ENCODE measurements at regions not wholly inside any gene's neighbourhood (a gene's known extent, or its start where the extent isn't known, plus 50 kb on each side); places are given as distances from the start of the nearest gene placed in this dataset.
A peak's percentile ranks its signal among the peaks of the same experiment; 100 is the strongest.

DNA sequence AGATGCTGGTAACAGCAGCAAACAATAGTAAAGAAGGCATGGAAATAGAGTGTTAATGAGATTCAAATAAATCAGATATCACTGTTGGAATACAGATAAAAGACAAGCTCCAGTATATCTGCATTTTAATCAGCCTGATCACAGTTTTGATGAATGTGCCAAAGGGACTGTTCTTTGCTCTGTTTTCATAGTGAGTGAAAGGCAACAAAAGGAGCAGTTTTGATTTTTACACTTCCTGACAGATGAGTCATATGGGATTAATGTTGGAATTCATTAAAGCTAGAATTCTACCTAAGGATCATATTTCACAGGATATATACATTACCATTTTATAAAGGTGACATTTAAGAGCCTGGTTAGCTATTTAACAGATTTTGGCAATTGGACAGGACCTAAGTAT is 743.3 kb upstream of the PTPRD start:
- no peak for TF ChIP-seq CTCF (IDR thresholded peaks at IDR 0.05)
- H3K27ac Mint-ChIP-seq, result no peak overlapping the region
- no peaks in the 10 kb centered on the region for H3K36me3 Mint-ChIP-seq (ENCODE audit: low read depth)
- H3K4me3 Mint-ChIP-seq, result no peak overlapping the region
- no peak for DNase-seq
- H3K4me1 Mint-ChIP-seq, result no peaks in the 10 kb centered on the region
- H3K27me3 Mint-ChIP-seq (ENCODE audit: low read depth, poor library complexity), result no peaks in the 10 kb centered on the region
- no peaks in the 10 kb centered on the region for H3K9me3 Mint-ChIP-seq

DNA sequence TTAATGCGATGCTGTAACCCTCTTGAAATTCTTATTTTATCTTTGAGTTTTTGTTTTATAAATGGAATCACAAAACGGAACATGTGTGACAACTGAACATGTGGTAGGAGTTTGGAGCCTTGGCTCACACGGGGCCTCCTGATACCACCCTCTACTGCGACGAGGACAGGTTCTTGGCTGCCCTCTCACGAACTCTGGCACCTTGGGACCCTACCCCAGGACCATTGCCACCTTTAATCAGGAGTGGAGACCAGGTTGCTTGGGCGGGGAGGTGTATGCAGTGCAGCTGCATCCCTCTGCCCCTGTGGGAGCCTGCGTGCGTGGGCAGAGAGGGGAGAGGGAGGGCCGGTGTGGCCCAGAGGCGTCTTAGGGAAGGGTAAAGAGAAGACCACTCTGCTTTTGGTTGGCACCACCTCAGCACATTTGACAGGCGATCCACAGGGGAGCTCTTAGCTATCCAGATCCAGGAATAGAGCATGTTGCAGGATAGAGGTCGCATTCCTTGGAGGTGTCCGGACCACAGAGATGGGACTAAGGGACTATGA is 753.9 kb upstream of the PTPRD start:
- Mint-ChIP-seq H3K4me1 (no peaks in the 10 kb centered on the region), H3K9me3 (no peaks in the 10 kb centered on the region), H3K27ac (no peak overlapping the region), H3K36me3 (ENCODE audit: low read depth) (no peaks in the 10 kb centered on the region), H3K4me3 (no peak overlapping the region), H3K27me3 (ENCODE audit: low read depth, poor library complexity) (no peaks in the 10 kb centered on the region)
- DNase-seq, result no peak
- no peak for TF ChIP-seq CTCF (IDR thresholded peaks at IDR 0.05)

- no peaks in the 10 kb centered on the region for H3K9me3 Mint-ChIP-seq
- H3K4me3 Mint-ChIP-seq, result no peak overlapping the region
- H3K36me3 Mint-ChIP-seq (ENCODE audit: low read depth), result no peaks in the 10 kb centered on the region
- DNase-seq, result no peak
- no peaks in the 10 kb centered on the region for H3K4me1 Mint-ChIP-seq
- peak overlapping the region; percentile 0 for H3K27ac Mint-ChIP-seq
- no peak for TF ChIP-seq CTCF (IDR thresholded peaks at IDR 0.05)
- H3K27me3 Mint-ChIP-seq (ENCODE audit: low read depth, poor library complexity), result no peaks in the 10 kb centered on the region
Measured at GRCh38 chr9:11374926-11375325, 762.1 kb upstream of the PTPRD start.

DNA sequence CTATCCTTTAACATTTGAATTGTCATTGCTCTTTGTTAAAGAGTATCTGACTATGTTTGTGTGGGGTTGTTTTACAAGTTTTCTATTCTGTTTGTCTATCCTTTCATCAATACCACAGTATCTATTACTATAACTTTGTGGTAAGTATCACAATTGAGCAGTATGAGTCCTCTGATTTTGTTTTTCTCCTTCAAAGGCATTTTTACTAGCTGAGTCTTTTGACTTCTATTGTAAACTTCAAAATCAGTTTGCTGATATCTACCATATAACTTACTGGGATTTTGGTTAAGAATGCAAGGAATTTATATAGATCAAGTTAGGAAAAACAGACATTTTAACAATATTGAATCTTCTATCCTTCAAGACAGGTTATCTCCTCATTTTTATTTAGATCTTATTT is 789.8 kb upstream of the PTPRD start:
- H3K27ac Mint-ChIP-seq, result no peak overlapping the region
- TF ChIP-seq CTCF (IDR thresholded peaks at IDR 0.05), result no peak
- no peaks in the 10 kb centered on the region for H3K4me1 Mint-ChIP-seq
- H3K36me3 Mint-ChIP-seq (ENCODE audit: low read depth), result no peaks in the 10 kb centered on the region
- H3K27me3 Mint-ChIP-seq (ENCODE audit: low read depth, poor library complexity), result no peaks in the 10 kb centered on the region
- H3K4me3 Mint-ChIP-seq, result no peak overlapping the region
- peaks cover 26% of the 10 kb centered on the region for H3K9me3 Mint-ChIP-seq
- no peak for DNase-seq

DNA sequence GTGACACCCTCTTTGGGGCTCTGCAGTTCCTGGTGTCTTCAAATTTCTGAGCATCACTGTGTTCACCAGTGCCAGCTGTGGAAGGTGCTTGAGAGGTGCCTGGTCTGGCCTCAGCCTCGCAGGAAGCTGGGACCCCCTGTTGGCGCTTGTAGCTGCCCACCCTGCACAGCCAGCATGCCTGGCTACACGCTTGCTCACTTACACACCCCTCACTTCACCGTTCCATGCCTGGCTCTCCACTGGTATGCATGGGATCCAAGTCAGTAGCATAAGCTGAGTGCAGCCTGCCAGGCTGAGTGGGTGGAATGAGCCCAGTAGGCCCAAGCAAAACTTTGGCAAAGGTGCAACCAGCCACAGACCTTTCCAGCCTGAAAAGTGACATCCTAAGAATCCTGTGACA is 801.4 kb upstream of the PTPRD start:
- Mint-ChIP-seq H3K27me3 (ENCODE audit: low read depth, poor library complexity) (no peaks in the 10 kb centered on the region), H3K27ac (no peak overlapping the region), H3K4me3 (no peak overlapping the region), H3K36me3 (ENCODE audit: low read depth) (no peaks in the 10 kb centered on the region), H3K4me1 (peaks cover 5% of the 10 kb centered on the region), H3K9me3 (no peaks in the 10 kb centered on the region)
- no peak for DNase-seq
- no peak for TF ChIP-seq CTCF (IDR thresholded peaks at IDR 0.05)

GRCh38 chr9:11417782-11418181 is 805.0 kb upstream of the PTPRD start:
- no peak for DNase-seq
- Mint-ChIP-seq H3K9me3 (no peaks in the 10 kb centered on the region), H3K4me3 (no peak overlapping the region), H3K27ac (no peak overlapping the region), H3K36me3 (ENCODE audit: low read depth) (no peaks in the 10 kb centered on the region), H3K27me3 (ENCODE audit: low read depth, poor library complexity) (no peaks in the 10 kb centered on the region), H3K4me1 (peaks cover 5% of the 10 kb centered on the region)
- no peak for TF ChIP-seq CTCF (IDR thresholded peaks at IDR 0.05)
